Fibroblast of skin of back (primary cell): ENCODE measurements at regions not wholly inside any gene's neighbourhood (a gene's known extent, or its start where the extent isn't known, plus 50 kb on each side); places are given as distances from the start of the nearest gene placed in this dataset.
"Not testable (repeated sequence)": the region's sequence is repeated elsewhere in the genome, so short reads cannot be mapped to it uniquely, and the experiment has no call there.

ENCODE experiments used
- DNase-seq: peaks from one replicate; pipeline ENCODE4 v3.0.0-alpha.2; 2013

DNA sequence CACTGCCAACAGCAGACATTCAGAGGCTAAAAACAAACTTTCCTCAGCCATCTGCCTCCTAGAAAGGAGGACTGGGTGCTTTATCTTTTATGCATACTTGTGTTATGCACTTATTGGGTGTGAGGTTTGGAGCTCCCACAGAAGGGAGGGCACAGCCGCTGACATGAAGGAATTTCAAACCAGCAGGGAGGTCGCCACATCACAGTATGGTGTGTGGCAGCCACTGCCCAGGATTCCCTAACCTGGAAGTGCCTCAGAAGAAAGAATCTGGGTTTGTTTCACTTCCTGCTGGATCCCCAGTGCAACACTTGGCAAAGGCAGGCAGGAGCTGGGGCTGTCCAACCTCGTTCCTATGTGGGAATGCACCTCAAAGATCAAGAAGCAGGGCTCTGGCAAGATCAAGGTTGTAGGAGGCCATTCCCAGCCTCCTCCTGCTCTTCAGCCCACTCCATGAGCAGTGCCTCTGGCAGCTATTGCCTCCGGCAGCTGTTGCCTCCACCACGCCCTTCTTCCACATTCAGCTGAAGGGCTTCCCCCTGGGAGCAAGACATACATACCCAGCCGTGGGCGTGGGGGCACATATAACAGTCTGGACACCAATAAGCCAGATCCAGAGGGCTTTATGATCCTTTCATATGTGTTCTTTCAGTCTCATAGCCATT lies 109.0 kb upstream of the MAMLD1 start:
- DNase-seq: peak; percentile 33

DNA sequence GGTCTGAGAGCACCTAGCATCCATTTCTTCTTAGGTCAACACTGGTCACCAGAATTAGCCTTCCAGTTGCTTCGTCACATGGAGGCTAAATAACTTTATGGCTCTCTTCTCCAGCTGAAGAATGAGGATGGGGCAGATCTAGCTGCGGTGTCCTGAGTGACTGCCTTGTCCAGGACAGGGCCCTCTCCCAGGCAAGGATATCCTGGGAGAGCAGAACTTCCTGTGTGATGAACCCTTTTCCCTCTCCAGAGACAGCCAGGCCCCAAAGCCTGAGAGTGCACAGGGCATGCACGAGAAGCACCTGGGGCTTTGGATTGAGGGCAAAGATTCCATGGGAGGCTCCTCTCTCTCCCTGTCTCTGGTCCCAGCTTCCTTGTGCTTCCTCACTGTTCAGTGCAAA lies 108.2 kb upstream of the MAMLD1 start:
- DNase-seq: no peak

DNA sequence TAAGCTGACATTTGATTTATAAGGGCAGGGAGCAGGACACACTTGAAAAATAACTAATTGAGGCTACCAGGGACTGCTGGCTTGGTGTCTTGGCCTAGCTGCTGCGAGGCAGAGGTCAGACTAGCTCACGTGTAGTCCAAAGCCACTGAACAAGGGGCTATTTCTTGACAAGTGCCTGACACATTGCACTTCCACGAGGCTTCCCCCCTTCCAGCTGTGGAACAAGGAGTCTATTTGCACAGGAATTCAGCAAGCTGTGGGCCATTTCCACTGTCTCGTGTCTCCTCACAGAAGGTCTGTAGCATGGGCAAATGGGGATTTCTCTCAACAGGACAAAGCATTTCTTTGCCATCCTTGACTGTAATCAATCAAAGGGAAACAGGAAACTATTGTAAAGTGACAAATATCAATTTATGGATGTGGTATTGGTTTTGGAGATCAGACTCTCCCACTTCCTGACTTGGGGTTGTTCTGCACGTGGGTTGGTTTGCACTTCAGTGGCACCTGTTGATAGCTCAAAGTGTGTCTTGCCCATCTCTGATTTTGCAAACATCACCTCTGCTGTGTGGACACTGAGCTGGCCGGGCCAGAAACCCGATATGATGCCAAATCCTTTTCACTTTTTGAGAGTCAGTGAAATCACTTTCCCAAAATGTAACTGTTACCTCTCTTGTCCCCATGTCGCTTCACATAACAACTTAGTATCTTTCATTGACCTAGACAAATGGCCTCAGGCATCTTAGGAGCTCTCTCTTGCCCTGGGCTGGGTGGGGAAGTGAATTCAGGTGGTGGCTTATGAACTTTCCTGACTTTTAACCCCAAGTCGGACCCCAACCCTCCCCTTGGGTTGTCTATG lies 107.4 kb upstream of the MAMLD1 start:
- DNase-seq: no peak

DNA sequence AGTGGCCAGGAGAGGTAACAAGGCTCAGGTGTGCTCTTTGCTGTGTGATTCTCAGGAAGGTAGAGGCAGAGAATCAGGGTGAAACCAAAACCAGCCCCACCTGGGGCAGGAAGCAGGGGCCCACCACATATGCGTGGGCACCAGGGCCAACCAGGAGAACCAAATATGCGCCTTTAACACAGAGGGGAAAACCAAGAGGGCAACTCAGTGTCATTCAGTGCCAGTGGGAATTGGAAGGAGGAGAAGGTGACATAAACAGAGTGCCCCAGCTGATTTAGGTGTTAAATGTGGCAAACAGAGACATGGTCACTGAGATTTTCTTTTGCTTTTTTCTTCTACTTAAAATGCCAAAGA lies 106.8 kb upstream of the MAMLD1 start:
- no peak for DNase-seq

DNA sequence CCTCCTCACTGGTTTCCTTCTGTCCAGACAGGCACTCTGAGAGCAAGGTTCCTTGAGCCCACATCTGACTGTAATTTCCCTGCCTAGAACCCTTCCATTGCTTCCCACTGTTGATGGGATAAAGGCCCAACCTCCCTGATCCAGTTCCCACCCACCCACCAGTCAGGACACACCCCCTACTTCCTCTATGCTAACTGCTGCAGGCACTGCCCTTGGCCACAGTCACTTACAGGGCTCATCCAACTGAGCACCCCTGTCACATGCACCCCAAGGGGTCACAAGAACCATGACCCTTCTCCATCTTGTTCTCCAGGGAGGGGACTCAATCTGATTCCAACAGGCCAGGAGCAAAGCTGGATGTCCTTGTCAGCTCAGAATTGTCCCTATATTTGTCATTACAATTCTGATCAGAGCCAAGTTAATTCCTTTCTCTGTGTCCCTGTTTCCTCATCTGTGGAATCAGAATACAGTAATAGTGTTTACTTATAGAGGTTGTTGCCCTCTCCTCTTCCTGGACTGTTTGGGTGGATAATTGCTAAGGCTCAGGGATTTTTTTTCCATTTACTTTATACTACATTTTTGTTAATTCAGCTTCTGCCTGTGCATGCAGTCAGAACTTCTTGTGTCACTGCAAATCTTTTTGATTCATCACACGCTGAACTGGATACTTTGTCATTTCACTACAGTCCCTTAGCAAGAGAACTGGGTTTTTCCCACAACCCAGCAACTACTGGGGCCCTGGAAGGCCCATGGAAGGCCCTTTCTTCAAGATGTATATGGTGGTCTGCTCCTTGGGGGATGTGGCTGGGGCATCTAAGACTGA lies 105.6 kb upstream of the MAMLD1 start:
- no peak for DNase-seq

DNA sequence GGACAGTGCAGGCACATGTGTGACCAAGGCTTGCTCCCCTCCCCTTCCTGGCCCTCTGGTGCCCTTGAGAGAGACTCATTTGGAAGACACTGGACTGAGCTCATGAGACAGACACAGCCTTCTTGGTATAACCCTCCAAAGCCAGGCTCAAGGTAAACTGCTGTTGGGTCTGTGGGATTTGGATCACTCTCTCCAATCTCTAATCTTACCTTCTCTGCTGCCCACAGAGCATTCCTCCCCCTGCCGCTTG lies 105.0 kb upstream of the MAMLD1 start:
- no peak for DNase-seq

DNA sequence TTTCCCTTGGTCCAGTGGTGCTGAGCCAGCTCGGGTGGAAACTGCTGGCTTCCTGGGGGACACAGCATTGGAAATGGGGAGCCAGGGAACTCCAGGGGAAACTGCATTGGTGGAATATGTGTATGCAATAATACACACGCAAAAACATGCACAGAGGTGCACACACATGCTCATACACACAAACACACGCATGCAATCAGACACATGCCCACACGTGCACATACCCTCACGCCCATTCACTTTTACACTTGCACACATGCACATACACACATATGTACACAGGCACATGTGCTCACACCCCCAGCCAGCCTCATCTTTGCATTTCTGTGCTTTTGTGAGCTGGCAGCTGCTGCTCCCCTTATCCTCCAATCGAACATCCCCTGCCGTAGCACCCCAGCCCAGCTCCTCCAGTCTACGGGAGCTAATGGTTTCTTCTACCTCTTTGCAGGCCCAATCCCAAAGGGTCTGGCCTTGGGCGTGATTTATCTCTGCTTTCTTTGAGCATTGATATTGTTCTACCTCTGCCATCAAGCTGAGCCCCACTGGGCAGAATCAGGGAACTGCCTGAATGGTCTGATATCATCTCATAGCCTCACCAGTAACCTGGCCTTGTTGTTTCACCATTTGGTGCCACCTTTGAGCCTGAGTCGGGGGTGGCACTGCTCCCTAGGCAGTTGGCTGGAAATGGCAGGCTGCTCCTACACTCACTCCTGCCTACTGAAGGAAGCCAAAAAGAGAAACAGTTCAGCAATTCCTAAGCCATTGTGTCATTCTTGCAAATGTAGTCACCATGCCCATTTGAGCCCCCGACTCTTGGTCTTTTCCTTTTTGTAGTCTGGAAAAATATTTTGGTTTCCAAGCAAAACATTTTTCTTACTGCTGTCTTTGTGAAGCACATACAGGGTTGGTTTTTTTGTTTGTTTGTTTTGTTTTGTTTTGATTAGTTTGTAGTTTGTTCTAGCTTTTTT lies 104.4 kb upstream of the MAMLD1 start:
- peak; percentile 85 for DNase-seq

DNA sequence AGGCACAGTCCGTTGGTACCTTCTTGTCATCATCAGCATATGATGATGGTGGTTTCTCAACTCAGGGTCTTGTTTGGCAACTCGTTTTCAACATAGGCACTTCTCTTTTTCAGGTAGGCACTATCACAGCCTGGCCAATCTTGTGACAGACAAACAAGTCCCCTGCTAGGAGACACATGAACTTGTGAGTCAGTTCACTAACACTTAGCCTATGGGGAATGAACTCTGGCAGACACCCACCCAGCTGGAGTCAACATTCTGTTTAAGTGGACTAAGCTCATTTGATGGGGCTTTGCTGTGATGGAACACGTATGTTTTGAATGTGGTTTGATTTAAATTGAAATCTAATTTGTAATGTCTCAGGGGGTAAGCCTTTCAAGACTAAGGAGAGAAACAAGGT lies 100.7 kb upstream of the MAMLD1 start:
- peak; percentile 30 for DNase-seq

DNA sequence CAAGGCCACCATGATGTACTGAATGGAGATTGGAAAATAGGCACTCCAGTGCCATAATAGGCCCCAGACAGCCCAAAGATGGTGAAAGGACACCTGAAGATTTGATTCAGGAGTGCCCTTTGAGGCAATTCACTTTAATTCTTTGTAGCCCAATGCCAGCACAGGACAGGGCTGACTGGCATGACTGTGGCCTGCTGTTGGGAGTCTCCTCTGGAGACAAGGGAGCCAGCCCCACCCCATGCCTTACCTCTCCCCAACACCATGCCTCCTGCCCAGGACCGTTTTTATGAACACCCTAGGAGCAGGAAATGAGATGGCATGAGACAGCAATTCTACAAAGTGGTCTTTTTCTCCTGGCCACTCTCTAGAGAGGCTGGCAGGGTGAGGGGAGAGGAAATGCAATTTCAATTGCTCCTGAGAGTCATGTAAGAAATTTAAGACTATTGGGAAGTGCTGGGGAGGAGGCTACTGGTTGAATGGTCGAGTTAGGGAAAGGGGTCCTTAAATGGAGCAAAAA lies 94.2 kb upstream of the MAMLD1 start:
- no peak for DNase-seq

DNA sequence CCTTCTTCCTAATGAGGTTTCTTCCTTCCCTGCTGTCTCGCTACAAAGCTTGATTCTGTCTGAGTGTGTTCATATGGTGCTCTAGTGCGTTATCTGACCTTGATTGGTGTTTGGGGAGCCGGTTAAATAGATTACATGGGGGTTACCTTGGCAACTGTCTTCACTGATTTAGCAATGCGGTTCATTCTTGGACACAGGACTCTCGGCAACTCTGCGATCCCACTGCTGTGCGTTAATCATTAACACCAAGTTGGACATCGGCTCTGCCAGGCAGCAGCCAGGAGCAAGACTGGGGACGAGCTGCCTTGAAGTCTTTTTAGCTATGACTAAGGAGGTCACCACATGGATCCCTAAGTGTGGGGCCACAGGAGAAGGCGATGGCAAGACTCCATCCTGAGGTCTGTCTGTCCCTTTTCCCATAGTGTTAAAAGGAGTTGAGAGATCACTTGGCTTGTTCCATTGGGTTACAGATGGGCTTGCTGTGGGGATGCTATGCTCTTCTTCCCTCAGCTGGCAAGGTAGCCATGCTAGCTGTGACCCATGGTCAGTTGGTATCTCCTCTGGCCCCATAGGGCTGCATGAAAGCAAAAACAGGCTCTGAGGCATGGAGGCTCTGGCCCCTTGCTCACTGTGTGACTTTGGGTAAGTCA lies 93.4 kb upstream of the MAMLD1 start:
- no peak for DNase-seq

DNA sequence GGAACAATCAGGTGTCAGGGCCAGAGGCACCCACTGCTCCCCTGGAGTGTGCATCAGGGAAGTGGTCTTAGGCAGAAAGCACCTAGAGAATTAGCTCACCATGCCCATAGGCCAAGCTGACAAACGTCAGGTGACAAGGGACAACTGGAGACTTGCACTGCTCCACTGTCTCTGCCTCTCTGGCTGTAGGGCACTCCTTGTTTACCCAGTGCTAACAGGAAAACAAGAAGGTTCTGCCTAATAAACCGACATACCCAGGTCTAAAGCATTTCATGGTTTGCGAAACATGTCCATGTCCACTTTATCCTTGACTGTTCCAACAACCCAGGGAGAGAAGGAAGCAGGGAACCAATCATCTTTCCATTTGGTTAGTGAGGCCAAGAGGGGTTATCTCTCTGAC lies 92.5 kb upstream of the MAMLD1 start:
- DNase-seq: no peak

DNA sequence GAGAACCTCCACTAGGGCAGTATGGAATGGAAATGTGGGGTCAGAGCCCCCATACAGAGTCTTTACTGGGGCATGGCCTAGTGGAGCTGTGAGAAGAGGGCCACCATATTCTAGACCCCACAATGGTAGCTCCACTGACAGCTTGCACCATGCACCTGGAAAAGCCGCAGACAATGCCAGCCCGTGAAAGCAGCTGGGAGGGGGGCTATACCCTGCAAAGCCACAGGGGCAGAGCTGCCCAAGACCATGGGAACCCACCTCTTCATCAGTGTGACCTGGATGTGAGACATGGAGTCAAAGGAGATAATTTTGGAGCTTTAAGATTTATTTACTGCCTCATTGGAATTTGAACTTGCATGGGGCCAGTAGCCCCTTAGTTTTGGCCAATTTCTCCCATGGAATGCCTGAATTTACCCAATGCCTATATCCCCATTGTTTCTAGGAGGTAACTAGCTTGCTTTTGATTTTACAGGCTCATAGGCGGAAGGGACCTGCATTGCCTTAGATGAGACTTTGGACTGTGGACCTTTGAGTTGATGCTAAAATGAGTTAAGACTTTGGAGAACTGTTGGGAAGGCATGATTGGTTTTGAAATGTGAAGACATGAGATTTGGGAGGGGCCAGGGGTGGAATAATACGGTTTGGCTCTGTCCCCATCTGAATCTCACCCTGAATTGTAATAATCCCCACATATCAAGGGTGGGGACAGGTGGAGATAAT lies 89.4 kb upstream of the MAMLD1 start:
- DNase-seq: not testable (repeated sequence)

DNA sequence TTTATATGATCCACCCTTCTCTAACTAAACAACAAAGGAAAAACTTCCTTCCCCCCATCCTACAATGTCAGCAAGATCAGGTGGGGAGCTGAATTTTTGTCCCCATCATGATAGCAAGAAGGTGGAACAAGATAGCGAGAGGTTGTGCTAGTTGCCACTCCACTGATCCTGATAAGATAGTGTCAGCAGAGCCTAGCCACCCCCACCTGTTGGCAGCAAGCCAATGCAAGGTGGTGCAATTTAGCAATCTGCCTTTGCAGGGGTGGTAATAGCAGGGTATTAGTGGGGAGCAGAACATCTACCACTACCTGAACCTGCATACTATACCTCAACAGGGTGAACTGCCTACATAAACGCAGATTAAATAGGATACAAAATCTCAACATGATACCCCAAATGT lies 80.2 kb upstream of the MAMLD1 start:
- DNase-seq: no peak

DNA sequence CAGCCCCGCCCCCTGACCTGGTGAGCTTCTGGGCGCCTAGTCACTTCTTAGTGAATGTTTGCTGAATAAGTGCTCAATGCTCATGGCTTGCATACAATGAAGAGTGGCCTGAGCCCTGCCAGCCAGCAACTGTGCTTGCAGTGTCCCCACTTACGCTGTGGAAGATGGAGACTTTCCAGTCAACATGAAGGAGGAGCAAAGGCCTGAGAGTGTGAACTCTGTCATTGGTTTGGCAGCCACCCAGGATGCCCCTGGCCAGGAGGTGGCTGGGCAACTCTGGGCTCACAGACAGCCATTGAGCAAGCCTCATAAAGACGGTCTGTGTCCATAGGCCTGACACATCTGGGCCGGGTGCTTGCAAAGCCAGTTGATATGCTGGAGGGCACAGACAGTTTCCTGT lies 72.1 kb upstream of the MAMLD1 start:
- DNase-seq: no peak

DNA sequence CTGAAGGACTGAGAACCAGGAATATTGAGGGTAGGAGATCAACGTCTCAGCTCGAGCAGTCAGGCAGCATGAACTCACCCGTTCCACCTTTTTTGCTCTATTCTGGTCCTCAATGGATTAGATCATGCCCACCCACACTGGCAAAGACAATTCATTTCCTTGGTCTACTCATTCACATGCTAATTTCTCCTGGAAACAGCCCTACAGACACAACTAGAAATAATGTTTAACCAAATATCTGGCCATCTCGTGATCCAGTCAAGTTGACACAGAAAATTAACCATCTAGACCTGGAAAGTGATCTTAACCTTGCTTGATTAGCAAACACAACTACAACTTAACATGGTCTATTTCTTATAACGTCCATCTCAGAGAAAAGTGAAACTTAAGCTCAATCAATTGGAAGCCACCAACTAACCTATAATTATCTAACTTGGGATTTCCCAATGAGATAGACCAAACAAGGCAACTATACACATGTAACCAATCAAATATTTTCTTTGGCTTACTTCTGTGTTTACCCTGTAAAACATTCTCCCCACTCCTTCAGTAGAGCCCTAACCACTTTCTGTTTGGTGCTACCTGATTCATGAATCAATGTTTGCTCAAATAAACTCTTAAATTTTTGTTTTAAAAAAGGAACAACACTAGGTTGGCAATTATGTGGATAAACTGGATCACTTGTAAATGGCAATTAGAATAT lies 69.7 kb upstream of the MAMLD1 start:
- DNase-seq: no peak

DNA sequence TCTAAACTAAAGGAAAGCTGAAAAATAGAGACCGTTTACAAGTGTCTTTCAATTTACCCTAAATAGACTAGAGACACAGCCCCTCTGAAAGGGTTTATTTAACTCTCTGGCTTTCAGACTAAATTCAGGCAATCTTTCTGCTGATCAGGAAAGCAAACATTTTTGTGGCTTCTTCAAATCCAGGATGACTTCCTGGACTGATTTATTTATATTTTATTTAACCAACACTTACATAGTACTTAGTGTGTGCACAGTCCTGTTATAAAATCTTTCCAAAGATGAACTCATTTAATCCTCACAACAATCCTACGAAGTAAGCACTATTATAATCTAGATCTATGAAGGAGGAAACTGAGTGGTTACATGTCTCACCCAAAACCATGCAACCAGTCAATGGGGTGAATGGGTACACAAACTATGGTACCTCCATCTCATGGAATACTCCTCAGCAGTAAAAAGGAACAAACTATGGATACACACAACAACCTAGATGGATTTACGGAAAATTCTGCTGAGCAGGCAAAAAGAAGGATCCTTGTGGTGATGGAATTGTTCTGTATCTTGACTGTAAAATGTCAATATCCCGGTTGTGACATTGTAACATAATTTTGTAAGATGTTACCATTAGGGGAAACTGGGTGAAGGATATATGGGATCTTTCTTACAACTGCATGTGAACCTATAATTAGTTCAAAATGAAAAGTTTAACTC lies 64.1 kb upstream of the MAMLD1 start:
- DNase-seq: peak; percentile 13

DNA sequence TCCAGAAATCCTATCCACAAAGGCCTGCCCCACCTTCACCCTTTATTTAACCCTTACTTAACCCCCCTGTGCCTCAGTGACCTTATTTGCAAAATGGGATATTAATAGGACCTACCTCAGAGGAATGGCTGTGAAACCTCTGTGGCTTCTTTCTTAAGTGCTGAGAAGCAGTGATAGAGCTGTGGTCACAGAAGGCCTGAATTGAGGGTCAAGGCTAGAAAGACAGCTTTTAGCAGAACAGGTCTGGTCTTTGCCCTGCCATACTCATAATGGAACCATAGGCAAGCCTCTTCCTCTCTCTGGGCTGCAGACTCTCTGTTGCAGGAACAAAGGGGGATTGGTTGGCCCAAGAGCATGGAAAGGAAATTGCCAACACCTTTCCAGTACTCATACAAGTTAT lies 63.5 kb upstream of the MAMLD1 start:
- DNase-seq: no peak

DNA sequence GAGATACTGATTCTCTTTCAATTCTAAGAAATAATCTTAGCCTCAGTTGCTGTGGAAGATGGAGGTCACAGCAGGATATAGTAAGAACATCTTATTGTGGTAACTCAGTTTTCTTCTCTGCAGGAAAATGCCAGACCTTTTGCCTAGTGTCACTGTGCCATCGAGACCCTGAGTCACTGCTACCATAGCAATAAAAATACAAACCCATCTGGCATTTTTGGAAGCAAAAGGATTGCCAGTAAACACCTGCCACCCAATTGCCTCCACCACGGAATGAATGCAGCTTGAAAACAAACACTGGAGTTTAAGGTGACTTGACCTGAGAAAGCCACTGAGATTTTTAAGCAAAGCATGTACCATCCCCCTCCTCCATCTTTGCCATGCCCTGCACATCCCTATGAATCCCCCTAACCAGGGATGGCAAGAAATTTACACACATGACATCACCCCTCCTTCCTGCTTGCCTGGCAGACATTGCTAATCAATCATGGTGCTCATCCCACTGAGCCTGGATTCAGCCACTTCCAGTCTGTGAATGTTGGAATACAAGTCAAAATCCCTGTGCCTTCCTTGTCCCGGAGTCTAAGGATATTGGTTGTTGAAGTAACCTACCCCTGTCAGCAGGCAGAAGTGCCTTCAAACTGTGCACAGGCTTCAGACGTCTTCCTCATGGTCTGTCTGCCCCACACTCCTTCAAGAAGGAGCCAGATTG lies 59.6 kb upstream of the MAMLD1 start:
- no peak for DNase-seq

DNA sequence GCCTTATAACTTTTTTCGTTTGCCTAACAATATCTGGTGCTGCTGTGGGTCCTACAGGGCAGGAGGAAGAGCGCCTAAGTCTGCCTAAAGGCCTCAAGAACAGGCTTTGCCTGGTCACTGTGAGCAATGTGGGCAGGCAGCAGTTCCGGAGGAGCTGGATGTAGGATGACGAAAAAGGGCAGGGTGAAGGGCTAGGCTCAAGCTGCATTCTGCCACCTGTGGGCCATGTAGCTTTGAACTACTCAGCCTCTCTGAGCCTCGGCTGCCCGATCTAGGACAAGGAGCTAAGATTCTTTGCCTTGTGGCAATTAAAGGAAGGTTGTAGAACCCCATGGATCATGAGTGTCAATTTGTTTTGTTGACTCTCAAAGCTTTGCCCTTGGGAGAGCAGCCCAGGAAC lies 57.1 kb upstream of the MAMLD1 start:
- no peak for DNase-seq
